ENCODE measurements at regions not wholly inside any gene's neighbourhood (a gene's known extent, or its start where the extent isn't known, plus 50 kb on each side); places are given as distances from the start of the nearest gene placed in this dataset.

- Histone ChIP-seq H3K4me3 (ENCODE audit: low read length in 2 of 2) (no peak overlapping the region), H3K27ac (ENCODE audit: low read length) (no peak overlapping the region), H3K36me3 (ENCODE audit: control insufficient read depth in 2 of 2, insufficient read depth in 2 of 2, low read length in 2 of 2) (no peaks in the 10 kb centered on the region), H3K4me1 (ENCODE audit: control insufficient read depth, insufficient read depth, low read length) (no peaks in the 10 kb centered on the region), H3K9me3 (ENCODE audit: control insufficient read depth in 2 of 2, low read length in 2 of 2) (no peaks in the 10 kb centered on the region), H3K9ac (ENCODE audit: low read length in 2 of 2) (no peak overlapping the region), H3K27me3 (ENCODE audit: control insufficient read depth in 1 of 2, insufficient read depth in 2 of 2, low read length in 2 of 2) (no peaks in the 10 kb centered on the region)
These were observed 221.5 kb downstream of the PTPRC start for GRCh38 chr1:198860371-198860770.

GRCh38 chr1:198861636-198862035 lies 222.8 kb downstream of the PTPRC start:
- H3K27ac ChIP-seq (ENCODE audit: low read length), result no peak overlapping the region
- H3K36me3 ChIP-seq (ENCODE audit: control insufficient read depth in 2 of 2, insufficient read depth in 2 of 2, low read length in 2 of 2), result no peaks in the 10 kb centered on the region
- H3K27me3 ChIP-seq (ENCODE audit: control insufficient read depth in 1 of 2, insufficient read depth in 2 of 2, low read length in 2 of 2), result no peaks in the 10 kb centered on the region
- no peak overlapping the region for H3K4me3 ChIP-seq (ENCODE audit: low read length in 2 of 2)
- no peak overlapping the region for H3K9ac ChIP-seq (ENCODE audit: low read length in 2 of 2)
- H3K4me1 ChIP-seq (ENCODE audit: control insufficient read depth, insufficient read depth, low read length), result no peaks in the 10 kb centered on the region
- no peaks in the 10 kb centered on the region for H3K9me3 ChIP-seq (ENCODE audit: control insufficient read depth in 2 of 2, low read length in 2 of 2)

- H3K4me3 ChIP-seq (ENCODE audit: low read length in 2 of 2), result no peak overlapping the region
- H3K9ac ChIP-seq (ENCODE audit: low read length in 2 of 2), result no peak overlapping the region
- no peak overlapping the region for H3K27ac ChIP-seq (ENCODE audit: low read length)
- H3K36me3 ChIP-seq (ENCODE audit: control insufficient read depth in 2 of 2, insufficient read depth in 2 of 2, low read length in 2 of 2), result no peaks in the 10 kb centered on the region
- H3K27me3 ChIP-seq (ENCODE audit: control insufficient read depth in 1 of 2, insufficient read depth in 2 of 2, low read length in 2 of 2), result no peaks in the 10 kb centered on the region
- no peaks in the 10 kb centered on the region for H3K9me3 ChIP-seq (ENCODE audit: control insufficient read depth in 2 of 2, low read length in 2 of 2)
- H3K4me1 ChIP-seq (ENCODE audit: control insufficient read depth, insufficient read depth, low read length), result no peaks in the 10 kb centered on the region
These were observed 225.9 kb downstream of the PTPRC start for GRCh38 chr1:198864695-198865094.

GRCh38 chr1:198865319-198865718 lies 226.5 kb downstream of the PTPRC start:
- Histone ChIP-seq H3K9ac (ENCODE audit: low read length in 2 of 2) (no peak overlapping the region), H3K36me3 (ENCODE audit: control insufficient read depth in 2 of 2, insufficient read depth in 2 of 2, low read length in 2 of 2) (no peaks in the 10 kb centered on the region), H3K27me3 (ENCODE audit: control insufficient read depth in 1 of 2, insufficient read depth in 2 of 2, low read length in 2 of 2) (no peaks in the 10 kb centered on the region), H3K4me3 (ENCODE audit: low read length in 2 of 2) (no peak overlapping the region), H3K9me3 (ENCODE audit: control insufficient read depth in 2 of 2, low read length in 2 of 2) (no peaks in the 10 kb centered on the region), H3K4me1 (ENCODE audit: control insufficient read depth, insufficient read depth, low read length) (no peaks in the 10 kb centered on the region), H3K27ac (ENCODE audit: low read length) (no peak overlapping the region)

GRCh38 chr1:198867182-198867581 lies 228.3 kb downstream of the PTPRC start:
- no peak overlapping the region for H3K4me3 ChIP-seq (ENCODE audit: low read length in 2 of 2)
- no peak overlapping the region for H3K27ac ChIP-seq (ENCODE audit: low read length)
- H3K27me3 ChIP-seq (ENCODE audit: control insufficient read depth in 1 of 2, insufficient read depth in 2 of 2, low read length in 2 of 2), result no peaks in the 10 kb centered on the region
- no peak overlapping the region for H3K9ac ChIP-seq (ENCODE audit: low read length in 2 of 2)
- H3K36me3 ChIP-seq (ENCODE audit: control insufficient read depth in 2 of 2, insufficient read depth in 2 of 2, low read length in 2 of 2), result no peaks in the 10 kb centered on the region
- H3K9me3 ChIP-seq (ENCODE audit: control insufficient read depth in 2 of 2, low read length in 2 of 2), result no peaks in the 10 kb centered on the region
- no peaks in the 10 kb centered on the region for H3K4me1 ChIP-seq (ENCODE audit: control insufficient read depth, insufficient read depth, low read length)

GRCh38 chr1:198873696-198874230 lies 234.9 kb downstream of the PTPRC start:
- Histone ChIP-seq H3K9ac (ENCODE audit: low read length in 2 of 2) (no peak overlapping the region), H3K27ac (ENCODE audit: low read length) (no peak overlapping the region), H3K4me1 (ENCODE audit: control insufficient read depth, insufficient read depth, low read length) (no peaks in the 10 kb centered on the region), H3K9me3 (ENCODE audit: control insufficient read depth in 2 of 2, low read length in 2 of 2) (no peaks in the 10 kb centered on the region), H3K4me3 (ENCODE audit: low read length in 2 of 2) (no peak overlapping the region), H3K27me3 (ENCODE audit: control insufficient read depth in 1 of 2, insufficient read depth in 2 of 2, low read length in 2 of 2) (no peaks in the 10 kb centered on the region), H3K36me3 (ENCODE audit: control insufficient read depth in 2 of 2, insufficient read depth in 2 of 2, low read length in 2 of 2) (no peaks in the 10 kb centered on the region)

- Histone ChIP-seq H3K9ac (ENCODE audit: low read length in 2 of 2) (no peak overlapping the region), H3K27me3 (ENCODE audit: control insufficient read depth in 1 of 2, insufficient read depth in 2 of 2, low read length in 2 of 2) (no peaks in the 10 kb centered on the region), H3K36me3 (ENCODE audit: control insufficient read depth in 2 of 2, insufficient read depth in 2 of 2, low read length in 2 of 2) (no peaks in the 10 kb centered on the region), H3K27ac (ENCODE audit: low read length) (no peak overlapping the region), H3K4me1 (ENCODE audit: control insufficient read depth, insufficient read depth, low read length) (no peaks in the 10 kb centered on the region), H3K9me3 (ENCODE audit: control insufficient read depth in 2 of 2, low read length in 2 of 2) (no peaks in the 10 kb centered on the region), H3K4me3 (ENCODE audit: low read length in 2 of 2) (no peak overlapping the region)
These were observed 237.6 kb downstream of the PTPRC start for GRCh38 chr1:198876371-198876871.

GRCh38 chr1:198878566-198878965 lies 239.7 kb downstream of the PTPRC start:
- Histone ChIP-seq H3K27ac (ENCODE audit: low read length) (no peak overlapping the region), H3K27me3 (ENCODE audit: control insufficient read depth in 1 of 2, insufficient read depth in 2 of 2, low read length in 2 of 2) (no peaks in the 10 kb centered on the region), H3K36me3 (ENCODE audit: control insufficient read depth in 2 of 2, insufficient read depth in 2 of 2, low read length in 2 of 2) (no peaks in the 10 kb centered on the region), H3K9me3 (ENCODE audit: control insufficient read depth in 2 of 2, low read length in 2 of 2) (no peaks in the 10 kb centered on the region), H3K4me1 (ENCODE audit: control insufficient read depth, insufficient read depth, low read length) (no peaks in the 10 kb centered on the region), H3K4me3 (ENCODE audit: low read length in 2 of 2) (no peak overlapping the region), H3K9ac (ENCODE audit: low read length in 2 of 2) (no peak overlapping the region)

GRCh38 chr1:198879711-198880306 lies 241.0 kb downstream of the PTPRC start:
- H3K4me3 ChIP-seq (ENCODE audit: low read length in 2 of 2), result no peak overlapping the region
- H3K36me3 ChIP-seq (ENCODE audit: control insufficient read depth in 2 of 2, insufficient read depth in 2 of 2, low read length in 2 of 2), result no peaks in the 10 kb centered on the region
- H3K27ac ChIP-seq (ENCODE audit: low read length), result no peak overlapping the region
- H3K9ac ChIP-seq (ENCODE audit: low read length in 2 of 2), result no peak overlapping the region
- H3K9me3 ChIP-seq (ENCODE audit: control insufficient read depth in 2 of 2, low read length in 2 of 2), result no peaks in the 10 kb centered on the region
- no peaks in the 10 kb centered on the region for H3K27me3 ChIP-seq (ENCODE audit: control insufficient read depth in 1 of 2, insufficient read depth in 2 of 2, low read length in 2 of 2)
- no peaks in the 10 kb centered on the region for H3K4me1 ChIP-seq (ENCODE audit: control insufficient read depth, insufficient read depth, low read length)

GRCh38 chr1:198880397-198880796 lies 241.6 kb downstream of the PTPRC start:
- Histone ChIP-seq H3K27me3 (ENCODE audit: control insufficient read depth in 1 of 2, insufficient read depth in 2 of 2, low read length in 2 of 2) (no peaks in the 10 kb centered on the region), H3K36me3 (ENCODE audit: control insufficient read depth in 2 of 2, insufficient read depth in 2 of 2, low read length in 2 of 2) (no peaks in the 10 kb centered on the region), H3K9ac (ENCODE audit: low read length in 2 of 2) (no peak overlapping the region), H3K4me1 (ENCODE audit: control insufficient read depth, insufficient read depth, low read length) (no peaks in the 10 kb centered on the region), H3K27ac (ENCODE audit: low read length) (no peak overlapping the region), H3K9me3 (ENCODE audit: control insufficient read depth in 2 of 2, low read length in 2 of 2) (no peaks in the 10 kb centered on the region), H3K4me3 (ENCODE audit: low read length in 2 of 2) (no peak overlapping the region)

- no peaks in the 10 kb centered on the region for H3K36me3 ChIP-seq (ENCODE audit: control insufficient read depth in 2 of 2, insufficient read depth in 2 of 2, low read length in 2 of 2)
- H3K9ac ChIP-seq (ENCODE audit: low read length in 2 of 2), result no peak overlapping the region
- no peaks in the 10 kb centered on the region for H3K9me3 ChIP-seq (ENCODE audit: control insufficient read depth in 2 of 2, low read length in 2 of 2)
- no peak overlapping the region for H3K27ac ChIP-seq (ENCODE audit: low read length)
- H3K27me3 ChIP-seq (ENCODE audit: control insufficient read depth in 1 of 2, insufficient read depth in 2 of 2, low read length in 2 of 2), result no peaks in the 10 kb centered on the region
- no peak overlapping the region for H3K4me3 ChIP-seq (ENCODE audit: low read length in 2 of 2)
- H3K4me1 ChIP-seq (ENCODE audit: control insufficient read depth, insufficient read depth, low read length), result no peaks in the 10 kb centered on the region
These were observed 242.2 kb downstream of the PTPRC start for GRCh38 chr1:198880818-198881597.

Data from stomach smooth muscle (tissue), 2 donors.